ENCODE measurements at regions not wholly inside any gene's neighbourhood (a gene's known extent, or its start where the extent isn't known, plus 50 kb on each side); places are given as distances from the start of the nearest gene placed in this dataset.
A peak's percentile ranks its signal among the peaks of the same experiment; 100 is the strongest.

DNA sequence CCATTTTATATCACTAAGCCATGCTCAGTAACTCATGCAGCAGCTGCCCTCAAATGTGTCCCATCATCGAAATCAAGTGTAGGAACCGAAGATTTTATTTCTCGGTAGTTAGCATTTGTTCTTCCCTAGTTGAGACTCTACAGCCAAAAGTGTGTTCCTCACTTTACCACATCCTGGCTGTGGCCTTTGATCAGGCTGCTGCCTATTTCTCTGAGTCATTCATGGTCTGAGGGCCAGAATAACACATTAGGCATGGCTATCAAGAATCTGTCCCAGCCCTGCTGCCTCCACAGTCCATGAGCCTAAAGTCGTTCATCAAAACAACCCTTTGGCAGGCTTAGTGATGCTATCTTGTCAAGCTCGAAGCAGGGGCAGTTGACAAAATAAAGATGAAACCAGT lies 300.1 kb downstream of the TDRD15 start (continued):
- TF ChIP-seq RCOR1 (IDR thresholded peaks at IDR 0.05; ENCODE audit: insufficient replicate concordance, low read length) (no peak), MXI1 (IDR thresholded peaks at IDR 0.05; ENCODE audit: borderline replicate concordance, low read depth, low read length) (no peak), RFX5 (IDR thresholded peaks at IDR 0.05; ENCODE audit: low read depth, low read length) (no peak), CEBPB (IDR thresholded peaks at IDR 0.05; ENCODE audit: low read depth, low read length) (no peak)

GRCh38 chr2:21424375-21424774 lies 300.6 kb downstream of the TDRD15 start:
- no peak for DNase-seq
- no peak overlapping the region for H4K91ac ChIP-seq (ENCODE audit: insufficient read depth, low read depth, low read length)
- no peak overlapping the region for H2BK20ac ChIP-seq (ENCODE audit: low read depth, low read length)
- H2BK120ac ChIP-seq (ENCODE audit: low read depth, low read length): peak overlapping the region; percentile 14; the same call in 1 of the 2 replicates
- H3K4me1 ChIP-seq (ENCODE audit: control insufficient read depth, insufficient read depth, low read length): peaks cover 6% of the 10 kb centered on the region
- WGBS, 2 experiments (ENCODE audit: extremely low coverage in 2 of 2, insufficient read length in 1 of 2): 60% methylated on average over 1 of the region's 4 CpGs; no CpG with 5 or more reads in 1 of the 2 experiments
- H2BK15ac ChIP-seq (ENCODE audit: low read depth, low read length): 0 out of 3 replicates have a peak overlapping the region, but pooled peaks have one; percentile 27
- ChIA-PET POLR2A (ENCODE audit: unreplicated experiment) (no interaction called here), CTCF (no interaction called here)
- in situ Hi-C loops (cut with MboI; ENCODE audit: low sequenced_read_pairs): no loop called here
- no TSS peak for BruUV-seq (replicated peaks)
- no peak overlapping the region for H3K23ac ChIP-seq (ENCODE audit: low read depth, low read length)
- H3K27me3 ChIP-seq (ENCODE audit: control insufficient read depth, insufficient read depth, low read length): no peaks in the 10 kb centered on the region
- intact Hi-C loops (cut with micrococcal nuclease): no loop called here
- H3K4me2 ChIP-seq (ENCODE audit: low read depth, low read length): no peak overlapping the region
- H2AFZ ChIP-seq (replicated peaks; ENCODE audit: low read length, poor library complexity): no peak overlapping the region
- no peaks in the 10 kb centered on the region; the same call in 1 of the 2 replicates for H3K9me3 ChIP-seq (ENCODE audit: control insufficient read depth, insufficient read depth, low read length)
- peak overlapping the region; percentile 39; the same call in 1 of the 2 replicates for H4K5ac ChIP-seq (ENCODE audit: low read depth, low read length)
- no peak overlapping the region for H3K56ac ChIP-seq (ENCODE audit: extremely low read depth, insufficient read depth, low read length)
- peak overlapping the region in 1 of 2 experiments; percentile 17; a peak in 1 of 4 replicates for H4K8ac ChIP-seq (ENCODE audit: low read depth in 2 of 2, low read length in 2 of 2)
- no peak overlapping the region for H3K9ac ChIP-seq (ENCODE audit: low read depth, low read length)
- no peak overlapping the region for H3K27ac ChIP-seq (ENCODE audit: insufficient read depth, low read length)
- dilution Hi-C loops (cut with HindIII; ENCODE audit: low sequenced_read_pairs, unreplicated experiment): no loop called here
- H4K20me1 ChIP-seq (ENCODE audit: insufficient read depth, low read length): no peaks in the 10 kb centered on the region
- ATAC-seq (ENCODE audit: low read depth): no peak
- H2BK5ac ChIP-seq (ENCODE audit: low read depth, low read length, poor library complexity, severe bottlenecking): no peak overlapping the region
- H2AK9ac ChIP-seq (replicated peaks; ENCODE audit: low read depth, low read length, poor library complexity): no peak overlapping the region
- no peak overlapping the region for H3K4me3 ChIP-seq (ENCODE audit: insufficient read depth, low read depth, low read length)
- H2AK5ac ChIP-seq (ENCODE audit: low read depth, low read length): peak overlapping the region; percentile 21; the same call in 1 of the 2 replicates
- H3K36me3 ChIP-seq (ENCODE audit: control insufficient read depth, insufficient read depth, low read length): no peaks in the 10 kb centered on the region
- no peak overlapping the region for H3K14ac ChIP-seq (replicated peaks; ENCODE audit: low read depth, low read length)
- H3K9me1 ChIP-seq (ENCODE audit: insufficient read depth, low read length): peaks cover 10% of the 10 kb centered on the region
- peak overlapping the region; percentile 34 for H3K18ac ChIP-seq (ENCODE audit: low read depth, low read length)
- peak overlapping the region; percentile 72 for H3K4ac ChIP-seq (ENCODE audit: low read depth, low read length)
- H3K79me1 ChIP-seq (ENCODE audit: low read depth in 1 of 2, low read length in 2 of 2): no peaks in the 10 kb centered on the region
- TF ChIP-seq SMC3 (IDR thresholded peaks at IDR 0.05; ENCODE audit: low read depth, low read length) (no peak), NFE2L2 (IDR thresholded peaks at IDR 0.05; ENCODE audit: low read depth, low read length) (no peak), CTCF (conservative IDR thresholded peaks at IDR 0.05; ENCODE audit: low read depth, low read length) (no peak), RFX5 (IDR thresholded peaks at IDR 0.05; ENCODE audit: low read depth, low read length) (no peak), CHD1 (IDR thresholded peaks at IDR 0.05; ENCODE audit: low read depth, low read length) (no peak), MAFK (IDR thresholded peaks at IDR 0.05; ENCODE audit: low read depth, low read length) (no peak), ELK1 (IDR thresholded peaks at IDR 0.05; ENCODE audit: borderline replicate concordance, low read depth, low read length) (no peak), FOS (IDR thresholded peaks at IDR 0.05; ENCODE audit: low read depth, low read length) (no peak), MXI1 (IDR thresholded peaks at IDR 0.05; ENCODE audit: borderline replicate concordance, low read depth, low read length) (no peak), BHLHE40 (IDR thresholded peaks at IDR 0.05; ENCODE audit: low read depth, low read length) (no peak), RCOR1 (IDR thresholded peaks at IDR 0.05; ENCODE audit: insufficient replicate concordance, low read length) (no peak), POLR2A (IDR thresholded peaks at IDR 0.05; ENCODE audit: low read depth, low read length) (no peak)
- TF ChIP-seq, protein P1, sequence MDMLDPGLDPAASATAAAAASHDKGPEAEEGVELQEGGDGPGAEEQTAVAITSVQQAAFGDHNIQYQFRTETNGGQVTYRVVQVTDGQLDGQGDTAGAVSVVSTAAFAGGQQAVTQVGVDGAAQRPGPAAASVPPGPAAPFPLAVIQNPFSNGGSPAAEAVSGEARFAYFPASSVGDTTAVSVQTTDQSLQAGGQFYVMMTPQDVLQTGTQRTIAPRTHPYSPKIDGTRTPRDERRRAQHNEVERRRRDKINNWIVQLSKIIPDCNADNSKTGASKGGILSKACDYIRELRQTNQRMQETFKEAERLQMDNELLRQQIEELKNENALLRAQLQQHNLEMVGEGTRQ (IDR thresholded peaks at IDR 0.05; ENCODE audit: low read depth, low read length): no peak

Measured in IMR-90 (cell line).